SK-N-MC (cell line): ENCODE measurements at regions not wholly inside any gene's neighbourhood (a gene's known extent, or its start where the extent isn't known, plus 50 kb on each side); places are given as distances from the start of the nearest gene placed in this dataset.

Source experiments
- EZH2 ChIP-seq: fragments of 200-600 bp; sonication (generic); IDR thresholded peaks from one replicate; pipeline ENCODE4 v1.6.1; 2017; ENCODE audit warnings: antibody characterized with exemption
- POLR2AphosphoS5 ChIP-seq: IDR thresholded peaks from 2 replicates; pipeline ENCODE4 v1.6.1; 2012; ENCODE audit warnings: mild to moderate bottlenecking, low read depth, low read length, borderline replicate concordance

GRCh38 chr2:114384441-114384840, 58.0 kb upstream of the DPP10 start:
- TF ChIP-seq EZH2 (no peak), POLR2AphosphoS5 (no peak)
